ENCODE measurements at regions not wholly inside any gene's neighbourhood (a gene's known extent, or its start where the extent isn't known, plus 50 kb on each side); places are given as distances from the start of the nearest gene placed in this dataset.
A peak's percentile ranks its signal among the peaks of the same experiment; 100 is the strongest.
"Not testable (repeated sequence)": the region's sequence is repeated elsewhere in the genome, so short reads cannot be mapped to it uniquely, and the experiment has no call there.

GRCh38 chr5:143519215-143519614, 115.7 kb upstream of the NR3C1 start:
- DNase-seq: not testable (repeated sequence)

DNA sequence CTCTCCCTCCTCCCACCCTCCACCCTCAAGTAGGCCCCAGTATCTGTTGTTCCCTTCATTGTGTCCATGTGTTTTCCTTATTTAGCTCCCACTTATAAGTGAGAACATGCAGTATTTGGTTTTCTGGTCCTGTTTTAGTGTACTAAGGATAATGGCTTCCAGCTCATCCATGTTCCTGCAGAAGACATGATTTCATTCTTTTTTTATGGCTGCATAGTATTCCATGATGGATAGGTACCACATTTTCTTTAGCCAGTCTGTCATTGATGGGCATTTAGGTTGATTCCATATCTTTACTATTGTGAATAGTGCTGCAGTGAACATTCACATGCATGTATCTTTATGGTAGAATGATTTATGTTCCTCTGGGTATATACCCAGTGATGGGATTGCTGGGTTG, 114.3 kb upstream of the NR3C1 start:
- not testable (repeated sequence) for DNase-seq

GRCh38 chr5:143516249-143516648, 112.8 kb upstream of the NR3C1 start:
- DNase-seq: no peak

- DNase-seq: no peak
Measured at GRCh38 chr5:143515829-143516228, 112.3 kb upstream of the NR3C1 start.

GRCh38 chr5:143514616-143515335, 111.3 kb upstream of the NR3C1 start:
- DNase-seq: no peak

DNA sequence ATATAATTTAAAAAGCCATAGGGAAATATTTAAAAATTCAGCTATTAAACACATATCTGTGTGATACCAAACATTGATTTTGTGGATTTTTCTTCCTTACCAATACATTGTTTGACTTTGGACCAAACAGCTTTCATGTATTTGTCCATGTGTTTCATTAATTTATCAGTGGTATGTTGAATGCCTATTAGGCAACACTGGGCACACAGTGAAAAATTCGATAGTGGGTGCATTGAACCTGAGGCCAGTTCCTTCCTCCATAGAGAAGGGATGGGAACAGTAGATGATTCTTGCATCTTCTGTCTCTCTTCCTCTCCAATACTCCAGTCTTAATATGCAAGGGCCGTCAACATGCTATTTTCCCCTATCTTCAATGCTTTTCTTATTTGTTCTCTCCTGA, 110.2 kb upstream of the NR3C1 start:
- no peak for DNase-seq

GRCh38 chr5:143511736-143512135, 108.2 kb upstream of the NR3C1 start:
- no peak for DNase-seq

- DNase-seq: no peak
Measured at GRCh38 chr5:143509758-143510221, 106.3 kb upstream of the NR3C1 start.

DNA sequence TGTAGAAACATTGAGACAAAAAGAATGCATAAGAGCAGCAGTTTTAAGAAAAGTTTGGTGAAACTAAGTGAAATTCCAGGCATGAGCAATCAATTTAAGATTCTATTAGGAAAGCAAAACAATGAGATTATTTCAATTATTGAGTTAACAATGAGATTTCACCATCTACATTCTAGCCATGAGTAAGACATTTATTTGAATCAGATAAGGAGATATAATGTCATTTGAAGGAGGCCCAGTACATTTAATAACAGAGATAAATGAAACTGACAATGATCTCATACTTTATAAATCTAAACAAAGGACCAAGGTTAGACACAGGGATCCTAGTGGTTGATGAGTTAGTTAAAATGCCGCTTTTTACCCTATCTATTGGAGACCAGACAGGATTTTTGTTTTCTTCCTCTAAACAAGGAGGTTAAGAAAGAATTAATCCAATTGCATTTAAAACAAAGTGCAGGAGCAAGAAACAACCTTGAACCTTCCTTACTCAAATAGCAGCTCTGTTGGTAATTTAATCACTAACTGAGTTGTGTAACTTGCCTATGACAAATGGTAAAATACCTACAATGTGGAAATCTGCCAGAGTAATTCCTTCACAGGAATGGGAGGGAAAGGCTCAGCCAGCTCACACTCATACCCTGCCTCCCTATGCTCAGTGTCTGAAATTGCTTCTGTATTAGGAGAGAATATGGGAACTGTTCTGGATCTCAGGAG, 103.5 kb upstream of the NR3C1 start:
- DNase-seq: no peak

- no peak for DNase-seq
Measured at GRCh38 chr5:143505934-143506333, 102.4 kb upstream of the NR3C1 start.

- DNase-seq: no peak
Measured at GRCh38 chr5:143505354-143505753, 101.9 kb upstream of the NR3C1 start.

GRCh38 chr5:143501310-143502044, 98.0 kb upstream of the NR3C1 start:
- no peak for DNase-seq

DNA sequence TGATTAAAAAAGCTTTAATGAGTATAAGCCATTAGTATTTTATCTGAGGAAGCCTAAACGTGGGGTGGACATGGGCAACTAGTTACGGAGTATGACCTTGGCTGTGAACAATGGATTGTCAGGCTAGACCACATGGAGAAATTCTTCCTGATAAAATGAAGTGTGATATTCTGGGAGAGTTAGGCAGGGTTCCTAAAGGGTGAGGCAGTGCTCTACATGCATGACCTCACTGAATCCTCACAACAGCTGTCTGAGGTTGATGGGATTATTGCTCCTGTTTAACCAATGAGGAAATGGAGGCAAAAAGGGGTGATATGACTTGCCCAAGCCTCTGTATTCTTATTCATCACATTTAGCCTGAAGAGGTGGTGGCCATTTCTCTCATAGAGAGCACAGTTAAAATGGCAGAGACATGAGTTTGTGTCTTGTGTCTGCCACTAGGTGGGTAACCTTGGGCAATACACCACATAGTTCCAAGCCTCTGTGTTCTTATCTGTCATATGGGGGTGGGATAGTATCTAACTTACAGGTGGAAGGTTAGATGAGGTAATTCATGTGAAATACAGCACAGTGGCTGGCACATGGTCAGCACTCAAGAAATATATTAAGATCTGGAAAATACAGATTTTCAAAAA, 96.1 kb upstream of the NR3C1 start:
- no peak for DNase-seq

GRCh38 chr5:143498821-143499220, 95.3 kb upstream of the NR3C1 start:
- DNase-seq: no peak

GRCh38 chr5:143497749-143498148, 94.3 kb upstream of the NR3C1 start:
- no peak for DNase-seq

DNA sequence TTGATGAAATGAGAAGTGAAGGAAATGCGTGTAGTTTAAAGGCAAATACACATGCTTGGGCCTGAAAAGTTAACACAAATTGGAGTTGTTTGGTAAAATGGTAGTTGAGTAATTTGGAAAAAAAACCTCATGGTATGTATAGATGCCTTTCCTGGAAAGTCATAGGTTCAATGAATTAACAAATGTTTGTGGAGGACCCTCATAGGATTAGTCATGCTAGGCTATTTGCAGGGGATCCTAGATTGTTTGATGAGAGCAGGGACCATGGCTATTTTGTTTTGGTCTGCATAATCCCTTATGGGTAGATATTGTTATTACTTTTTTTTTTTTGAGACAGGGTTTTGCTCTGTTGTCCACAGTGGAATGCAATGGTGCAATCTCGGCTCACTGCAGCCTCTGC, 93.5 kb upstream of the NR3C1 start:
- DNase-seq: no peak

- peak; percentile 73 for DNase-seq
Measured at GRCh38 chr5:143495821-143496275, 92.4 kb upstream of the NR3C1 start.

DNA sequence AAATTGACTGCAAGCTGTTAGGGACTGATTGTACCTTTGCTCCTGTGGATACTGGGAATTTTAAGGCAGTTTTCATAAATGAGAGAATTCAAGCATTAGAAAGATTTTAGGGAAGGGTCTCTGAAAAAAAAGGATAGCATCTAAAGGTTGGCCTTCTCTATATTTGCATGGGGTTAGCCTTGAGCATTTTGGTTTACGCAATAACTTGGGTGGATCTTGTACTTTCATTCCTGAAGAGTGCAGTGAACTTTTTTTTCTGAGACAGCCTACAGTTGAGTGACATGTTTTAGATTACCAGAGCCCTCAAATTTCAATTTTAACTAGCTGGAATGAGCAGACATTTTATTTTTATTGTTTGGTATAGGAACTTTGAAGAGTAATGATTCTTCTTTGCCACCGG, 91.6 kb upstream of the NR3C1 start:
- no peak for DNase-seq

- no peak for DNase-seq
Measured at GRCh38 chr5:143494595-143494994, 91.1 kb upstream of the NR3C1 start.

- DNase-seq: no peak
Measured at GRCh38 chr5:143494162-143494561, 90.7 kb upstream of the NR3C1 start.

DNA sequence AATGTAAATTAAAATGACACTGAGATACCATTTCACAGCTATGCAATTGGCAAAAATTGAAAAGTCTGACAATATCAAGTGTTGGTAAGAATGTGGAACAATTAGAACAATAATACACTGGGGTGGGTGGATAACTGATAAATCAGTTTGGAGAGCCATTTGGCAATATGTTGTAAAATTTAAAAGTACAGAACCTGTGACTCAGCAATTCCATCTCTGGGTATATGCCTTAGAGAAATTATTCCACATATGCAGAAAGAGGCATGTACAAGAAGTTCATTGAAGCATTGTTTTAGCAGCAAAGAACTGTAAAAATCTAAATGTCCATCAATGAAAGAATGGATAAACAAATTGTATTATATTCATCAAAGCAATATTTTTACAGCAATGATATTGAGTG, 89.3 kb upstream of the NR3C1 start:
- no peak for DNase-seq

- DNase-seq: no peak
Measured at GRCh38 chr5:143491646-143492045, 88.2 kb upstream of the NR3C1 start.

DNA sequence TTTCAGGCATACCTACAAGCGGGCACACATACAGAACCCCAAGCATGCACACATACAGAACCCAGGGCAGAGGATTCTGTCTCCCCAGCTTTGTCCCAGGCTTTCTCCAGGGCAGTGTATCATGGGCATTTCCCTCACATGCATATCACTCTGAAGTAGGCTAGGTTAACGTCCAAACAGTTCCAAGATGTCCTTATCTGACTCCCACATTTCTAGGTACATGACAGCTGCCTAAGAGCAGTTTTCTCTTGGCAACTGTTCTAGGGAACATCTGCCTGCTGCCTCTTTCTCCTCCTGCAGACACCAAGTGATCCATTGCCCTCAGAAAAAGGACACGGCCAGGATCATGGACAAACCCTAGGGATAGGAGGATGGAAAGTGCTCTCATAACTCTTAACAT, 84.9 kb upstream of the NR3C1 start:
- no peak for DNase-seq

All from NCI-H1092 treated with DMSO at 0.1 percent for 48 hours (cell line).